H9 (cell line): ENCODE measurements at regions not wholly inside any gene's neighbourhood (a gene's known extent, or its start where the extent isn't known, plus 50 kb on each side); places are given as distances from the start of the nearest gene placed in this dataset.
A peak's percentile ranks its signal among the peaks of the same experiment; 100 is the strongest.

Source experiments
- DNase-seq: peaks from one replicate; pipeline ENCODE4 v3.0.0-alpha.2; 2017
- H2AFZ ChIP-seq: one replicate; pipeline ENCODE4 v1.6.1; 2013; ENCODE audit warnings: mild to moderate bottlenecking, low read length, control low read depth, moderate library complexity
- H2AK5ac ChIP-seq: 2 replicates; pipeline ENCODE4 v1.6.1; 2013; ENCODE audit warnings: low read length, control low read depth, mixed read lengths; ENCODE audit not compliant: insufficient read length
- H2BK120ac ChIP-seq: one replicate; pipeline ENCODE4 v1.6.1; 2013; ENCODE audit warnings: low read depth, mild to moderate bottlenecking, low read length, control low read depth, inconsistent platforms; ENCODE audit not compliant: poor library complexity, severe bottlenecking
- H2BK12ac ChIP-seq: 2 replicates; pipeline ENCODE4 v1.6.1; 2013; ENCODE audit warnings: low read length, control low read depth, mixed read lengths, low read depth; ENCODE audit not compliant: insufficient read length
- H2BK15ac ChIP-seq: 2 replicates; pipeline ENCODE4 v1.6.1; 2013; ENCODE audit warnings: low read depth, low read length, control low read depth
- H2BK20ac ChIP-seq: one replicate; pipeline ENCODE4 v1.6.1; 2013; ENCODE audit warnings: low read depth, mild to moderate bottlenecking, low read length, control low read depth, inconsistent platforms; ENCODE audit not compliant: poor library complexity, severe bottlenecking
- H2BK5ac ChIP-seq: 2 replicates; pipeline ENCODE4 v1.6.1; 2013; ENCODE audit warnings: low read length, control low read depth, mixed read lengths; ENCODE audit not compliant: insufficient read length
- H3K14ac ChIP-seq: 2 replicates; pipeline ENCODE4 v1.6.1; 2013; ENCODE audit warnings: low read length, control low read depth; ENCODE audit not compliant: insufficient read depth
- H3K18ac ChIP-seq: 2 replicates; pipeline ENCODE4 v1.6.1; 2013; ENCODE audit warnings: low read depth, mild to moderate bottlenecking, mixed read lengths, low read length, control low read depth; ENCODE audit not compliant: insufficient read length
- H3K23ac ChIP-seq: 2 replicates; pipeline ENCODE4 v1.6.1; 2013; ENCODE audit warnings: low read length, control low read depth, mixed read lengths, low read depth; ENCODE audit not compliant: insufficient read length
- H3K23me2 ChIP-seq: 2 replicates; pipeline ENCODE4 v1.6.1; 2013; ENCODE audit warnings: low read depth, mild to moderate bottlenecking, mixed read lengths, low read length, control low read depth; ENCODE audit not compliant: insufficient read length, poor library complexity, severe bottlenecking
- H3K27ac ChIP-seq: 2 replicates; pipeline ENCODE4 v1.5.1; 2013; ENCODE audit warnings: low read length, control low read depth, mixed read lengths, low read depth; ENCODE audit not compliant: insufficient read length
- H3K27me3 ChIP-seq: 2 replicates; pipeline ENCODE4 v1.6.1; 2013; ENCODE audit warnings: low read length, control low read depth, inconsistent platforms; ENCODE audit not compliant: insufficient read depth
- H3K4ac ChIP-seq: 2 replicates; pipeline ENCODE4 v1.6.1; 2013; ENCODE audit warnings: low read depth, mild to moderate bottlenecking, control low read depth, inconsistent platforms, low read length, moderate library complexity
- H3K4me1 ChIP-seq: 2 replicates; pipeline ENCODE4 v1.6.1; 2013; ENCODE audit warnings: low read length, control low read depth, inconsistent platforms; ENCODE audit not compliant: insufficient read depth
- H3K4me2 ChIP-seq: 2 replicates; pipeline ENCODE4 v1.6.1; 2013; ENCODE audit warnings: low read length, control low read depth, mixed read lengths; ENCODE audit not compliant: insufficient read length, insufficient read depth
- H3K56ac ChIP-seq: 2 replicates; pipeline ENCODE4 v1.6.1; 2013; ENCODE audit warnings: low read depth, mild to moderate bottlenecking, mixed read lengths, low read length, control low read depth; ENCODE audit not compliant: insufficient read length
- H3K79me1 ChIP-seq: 2 replicates; pipeline ENCODE4 v1.6.1; 2013; ENCODE audit warnings: low read depth, mild to moderate bottlenecking, moderate library complexity, low read length, control low read depth, inconsistent platforms; ENCODE audit not compliant: insufficient read depth, poor library complexity, severe bottlenecking
- H3K79me2 ChIP-seq: 2 replicates; pipeline ENCODE4 v1.6.1; 2013; ENCODE audit warnings: low read length, control low read depth, inconsistent platforms; ENCODE audit not compliant: insufficient read depth
- H3K9ac ChIP-seq: 2 replicates; pipeline ENCODE4 v1.6.1; 2013; ENCODE audit warnings: low read length, control low read depth, mixed read lengths; ENCODE audit not compliant: insufficient read length; ENCODE audit errors: extremely low read depth
- H3K9me3 ChIP-seq: one replicate; pipeline ENCODE4 v1.6.1; 2013; ENCODE audit warnings: low read depth, low read length, inconsistent platforms; ENCODE audit not compliant: control insufficient read depth
- H3T11ph ChIP-seq: one replicate; pipeline ENCODE4 v1.6.1; 2013; ENCODE audit warnings: mild to moderate bottlenecking, low read length, control low read depth, inconsistent platforms
- H4K20me1 ChIP-seq: one replicate; pipeline ENCODE4 v1.6.1; 2013; ENCODE audit not compliant: control insufficient read depth, insufficient read length, insufficient read depth
- H4K5ac ChIP-seq: 2 replicates; pipeline ENCODE4 v1.6.1; 2013; ENCODE audit warnings: low read depth, mild to moderate bottlenecking, mixed read lengths, low read length, control low read depth; ENCODE audit not compliant: insufficient read length
- H4K8ac ChIP-seq: replicated peaks from 2 replicates; pipeline ENCODE4 v1.6.1; 2013; ENCODE audit warnings: low read length, control low read depth, mixed read lengths, low read depth; ENCODE audit not compliant: insufficient read length
- H4K91ac ChIP-seq: 2 replicates; pipeline ENCODE4 v1.6.1; 2013; ENCODE audit warnings: low read depth, mild to moderate bottlenecking, moderate library complexity, mixed read lengths, low read length, control low read depth; ENCODE audit not compliant: insufficient read length
- H3K27ac Mint-ChIP-seq, 3 experiments: 2 replicates in 2 of 3; 3 replicates in 1 of 3; pipeline ENCODE4 v1.8.0; 2020 to 2021; ENCODE audit warnings: mixed read lengths in 3 of 3, mild to moderate bottlenecking in 1 of 3, moderate library complexity in 1 of 3
- H3K27me3 Mint-ChIP-seq: 2 replicates; pipeline ENCODE4 v1.8.0; 2021; ENCODE audit warnings: low read depth, mild to moderate bottlenecking, moderate library complexity, mixed read lengths
- H3K36me3 Mint-ChIP-seq, 3 experiments: 2 replicates in 2 of 3; 3 replicates in 1 of 3; pipeline ENCODE4 v1.8.0; 2020 to 2021; ENCODE audit warnings: low read depth in 3 of 3, mixed read lengths in 3 of 3; ENCODE audit not compliant: insufficient read depth in 1 of 3
- H3K4me1 Mint-ChIP-seq, 2 experiments: 2 replicates each; pipeline ENCODE4 v1.8.0; 2020; ENCODE audit warnings: mixed read lengths in 2 of 2
- H3K4me3 Mint-ChIP-seq, 2 experiments: 2 replicates in 1 of 2; 3 replicates in 1 of 2; pipeline ENCODE4 v1.8.0; 2020 to 2021; ENCODE audit warnings: mild to moderate bottlenecking in 2 of 2, mixed read lengths in 2 of 2, moderate library complexity in 1 of 2
- H3K9me3 Mint-ChIP-seq, 2 experiments: 2 replicates in 1 of 2; 3 replicates in 1 of 2; pipeline ENCODE4 v1.8.0; 2020; ENCODE audit warnings: mild to moderate bottlenecking in 2 of 2, mixed read lengths in 2 of 2, moderate library complexity in 1 of 2
- WGBS: extraction: QIAGEN DNeasy Blood & Tissue Kit; methylation state at CpG from one replicate; pipeline ENCODE4 v1.1.7; 2013; ENCODE audit warnings: missing lambda C conversion rate, low lambda C conversion rate, mixed read lengths; ENCODE audit not compliant: insufficient read length; ENCODE audit errors: extremely low coverage; 5-methylcytosine and 5-hydroxymethylcytosine counted together
- TF ChIP-seq, protein P1 (sequence below): fragments of 200-600 bp; sonication (generic); conservative IDR thresholded peaks from 3 replicates; pipeline ENCODE4 v1.8.0; 2021; ENCODE audit warnings: antibody characterized with exemption, mild to moderate bottlenecking

DNA sequence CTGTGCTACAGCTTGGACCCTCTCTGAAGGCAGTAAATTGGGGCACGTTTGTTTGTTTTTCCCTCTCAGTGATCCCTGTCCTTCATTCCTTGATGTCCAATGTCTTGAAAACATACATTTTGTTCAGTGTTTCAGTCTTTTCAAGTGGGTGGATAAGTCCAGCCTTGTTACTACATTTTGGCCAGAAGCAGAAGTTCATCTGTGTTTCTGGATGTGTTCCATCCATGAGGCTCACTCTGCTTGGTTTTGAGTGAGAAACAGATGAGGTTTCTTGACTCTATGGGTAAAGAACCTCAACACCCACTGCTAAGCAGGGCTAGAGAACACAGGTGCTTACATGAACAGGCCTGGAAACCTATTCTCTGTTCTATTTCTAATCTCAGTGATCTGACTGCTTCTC, 74.5 kb upstream of the RFX8 start:
- H3K9ac ChIP-seq: no peak overlapping the region
- H3K27me3 Mint-ChIP-seq: no peaks in the 10 kb centered on the region
- H2BK15ac ChIP-seq: no peak overlapping the region
- H3K23ac ChIP-seq: no peak overlapping the region
- TF ChIP-seq, protein P1, sequence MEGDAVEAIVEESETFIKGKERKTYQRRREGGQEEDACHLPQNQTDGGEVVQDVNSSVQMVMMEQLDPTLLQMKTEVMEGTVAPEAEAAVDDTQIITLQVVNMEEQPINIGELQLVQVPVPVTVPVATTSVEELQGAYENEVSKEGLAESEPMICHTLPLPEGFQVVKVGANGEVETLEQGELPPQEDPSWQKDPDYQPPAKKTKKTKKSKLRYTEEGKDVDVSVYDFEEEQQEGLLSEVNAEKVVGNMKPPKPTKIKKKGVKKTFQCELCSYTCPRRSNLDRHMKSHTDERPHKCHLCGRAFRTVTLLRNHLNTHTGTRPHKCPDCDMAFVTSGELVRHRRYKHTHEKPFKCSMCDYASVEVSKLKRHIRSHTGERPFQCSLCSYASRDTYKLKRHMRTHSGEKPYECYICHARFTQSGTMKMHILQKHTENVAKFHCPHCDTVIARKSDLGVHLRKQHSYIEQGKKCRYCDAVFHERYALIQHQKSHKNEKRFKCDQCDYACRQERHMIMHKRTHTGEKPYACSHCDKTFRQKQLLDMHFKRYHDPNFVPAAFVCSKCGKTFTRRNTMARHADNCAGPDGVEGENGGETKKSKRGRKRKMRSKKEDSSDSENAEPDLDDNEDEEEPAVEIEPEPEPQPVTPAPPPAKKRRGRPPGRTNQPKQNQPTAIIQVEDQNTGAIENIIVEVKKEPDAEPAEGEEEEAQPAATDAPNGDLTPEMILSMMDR: no peak
- no peak overlapping the region for H3K4ac ChIP-seq
- H3K14ac ChIP-seq: no peak overlapping the region
- H2BK120ac ChIP-seq: no peak overlapping the region
- H2AFZ ChIP-seq: no peak overlapping the region
- no peaks in the 10 kb centered on the region for H3K79me1 ChIP-seq
- no CpG with 5 or more reads among the region's 1 CpG for WGBS
- H3K27ac ChIP-seq: no peak overlapping the region
- H3K27ac Mint-ChIP-seq: peak overlapping the region in 1 of 3 experiments; percentile 23; a peak in 1 of 7 replicates
- H4K5ac ChIP-seq: no peak overlapping the region
- no peak overlapping the region for H3K4me3 Mint-ChIP-seq
- no peak overlapping the region for H3K4me2 ChIP-seq
- H2AK5ac ChIP-seq: no peak overlapping the region
- no peaks in the 10 kb centered on the region for H3K9me3 Mint-ChIP-seq
- H3K18ac ChIP-seq: no peak overlapping the region
- no peaks in the 10 kb centered on the region for H3K23me2 ChIP-seq
- no peaks in the 10 kb centered on the region for H3K4me1 ChIP-seq
- H2BK5ac ChIP-seq: no peak overlapping the region
- H2BK12ac ChIP-seq: no peak overlapping the region
- peaks cover 3 to 8% of the 10 kb centered on the region in 2 experiments; a peak in 3 of 4 replicates for H3K4me1 Mint-ChIP-seq
- no peak overlapping the region for H4K8ac ChIP-seq
- H3K56ac ChIP-seq: no peak overlapping the region
- H3K79me2 ChIP-seq: no peaks in the 10 kb centered on the region
- no peaks in the 10 kb centered on the region for H3K9me3 ChIP-seq
- H3T11ph ChIP-seq: no peak overlapping the region
- no peaks in the 10 kb centered on the region for H3K36me3 Mint-ChIP-seq
- DNase-seq: no peak
- H4K91ac ChIP-seq: no peak overlapping the region
- H3K27me3 ChIP-seq: no peaks in the 10 kb centered on the region
- no peaks in the 10 kb centered on the region for H4K20me1 ChIP-seq
- H2BK20ac ChIP-seq: no peak overlapping the region
